GM10248 (cell line): ENCODE measurements at regions not wholly inside any gene's neighbourhood (a gene's known extent, or its start where the extent isn't known, plus 50 kb on each side); places are given as distances from the start of the nearest gene placed in this dataset.

Experiments
- CTCF ChIA-PET: fragments of 300-600 bp; sonication (Branson Sonifier 250); formaldehyde crosslinking; extraction: SDS; loops from one replicate; lab custom pipeline; 2021; ENCODE audit warnings: antibody characterized with exemption; lab: Yijun Ruan, JAX
- POLR2A ChIA-PET: fragments of 350-650 bp; sonication (Branson Sonifier 250); formaldehyde crosslinking; extraction: SDS; loops from one replicate; lab custom pipeline; 2020; ENCODE audit warnings: antibody characterized with exemption; lab: Yijun Ruan, JAX
- DNase-seq: peaks from one replicate; pipeline ENCODE4 v3.0.0; 2012; ENCODE audit errors: extremely low spot score
- TF ChIP-seq, protein P1 (sequence below): IDR thresholded peaks from 2 replicates; pipeline ENCODE4 v1.5.1; 2012; ENCODE audit warnings: mild to moderate bottlenecking, low read depth; ENCODE audit errors: extremely low read depth, missing control alignments, control extremely low read depth

DNA sequence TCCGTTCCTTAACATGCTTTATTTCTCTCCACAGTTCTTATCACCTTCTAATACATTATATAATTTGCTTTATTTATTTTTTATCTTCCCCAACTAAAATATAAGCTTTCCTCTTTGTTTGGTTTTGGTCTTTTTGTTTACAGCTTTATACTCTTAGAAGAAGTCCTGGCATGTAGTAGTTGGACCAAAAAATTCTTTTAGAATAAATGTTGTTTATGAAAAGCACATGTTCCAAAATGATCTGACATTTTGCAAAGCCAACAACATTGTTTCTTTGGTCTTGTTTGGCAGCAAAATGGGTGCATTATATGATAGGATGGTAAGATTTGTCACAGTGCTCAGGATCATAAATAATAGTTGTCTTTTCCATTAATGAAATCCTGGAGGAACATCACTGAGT is 312.5 kb downstream of the LRIG3 start:
- POLR2A ChIA-PET: no interaction called here
- DNase-seq: no peak
- TF ChIP-seq, protein P1, sequence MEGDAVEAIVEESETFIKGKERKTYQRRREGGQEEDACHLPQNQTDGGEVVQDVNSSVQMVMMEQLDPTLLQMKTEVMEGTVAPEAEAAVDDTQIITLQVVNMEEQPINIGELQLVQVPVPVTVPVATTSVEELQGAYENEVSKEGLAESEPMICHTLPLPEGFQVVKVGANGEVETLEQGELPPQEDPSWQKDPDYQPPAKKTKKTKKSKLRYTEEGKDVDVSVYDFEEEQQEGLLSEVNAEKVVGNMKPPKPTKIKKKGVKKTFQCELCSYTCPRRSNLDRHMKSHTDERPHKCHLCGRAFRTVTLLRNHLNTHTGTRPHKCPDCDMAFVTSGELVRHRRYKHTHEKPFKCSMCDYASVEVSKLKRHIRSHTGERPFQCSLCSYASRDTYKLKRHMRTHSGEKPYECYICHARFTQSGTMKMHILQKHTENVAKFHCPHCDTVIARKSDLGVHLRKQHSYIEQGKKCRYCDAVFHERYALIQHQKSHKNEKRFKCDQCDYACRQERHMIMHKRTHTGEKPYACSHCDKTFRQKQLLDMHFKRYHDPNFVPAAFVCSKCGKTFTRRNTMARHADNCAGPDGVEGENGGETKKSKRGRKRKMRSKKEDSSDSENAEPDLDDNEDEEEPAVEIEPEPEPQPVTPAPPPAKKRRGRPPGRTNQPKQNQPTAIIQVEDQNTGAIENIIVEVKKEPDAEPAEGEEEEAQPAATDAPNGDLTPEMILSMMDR: no peak
- CTCF ChIA-PET: interaction anchor here (0.9 to 1.2 kb wide), 3 partner anchors 10 to 99 kb away, joined by 3 read pairs; no protein-coding TSS in a partner anchor

DNA sequence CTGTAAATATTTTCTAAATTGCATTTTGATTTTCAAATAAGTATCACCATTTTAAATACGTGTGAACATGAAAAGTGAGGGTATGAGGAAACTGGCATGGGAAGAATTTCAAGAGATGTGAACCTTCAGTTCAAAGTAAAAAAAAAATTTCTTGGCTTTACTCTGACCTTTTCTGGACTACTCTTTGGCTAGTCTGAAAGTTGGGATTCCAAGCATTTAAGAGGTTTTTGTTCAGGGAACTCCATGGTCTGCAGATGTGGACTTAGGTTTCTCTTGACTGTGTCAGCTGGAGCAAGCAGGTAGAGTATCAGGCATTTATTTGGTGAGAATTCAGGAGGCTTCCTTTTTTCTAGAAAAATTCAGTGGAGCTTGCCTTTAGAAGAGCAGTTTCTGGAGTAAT is 311.6 kb downstream of the LRIG3 start:
- ChIA-PET CTCF (no interaction called here), POLR2A (no interaction called here)
- TF ChIP-seq, protein P1: no peak
- no peak for DNase-seq

DNA sequence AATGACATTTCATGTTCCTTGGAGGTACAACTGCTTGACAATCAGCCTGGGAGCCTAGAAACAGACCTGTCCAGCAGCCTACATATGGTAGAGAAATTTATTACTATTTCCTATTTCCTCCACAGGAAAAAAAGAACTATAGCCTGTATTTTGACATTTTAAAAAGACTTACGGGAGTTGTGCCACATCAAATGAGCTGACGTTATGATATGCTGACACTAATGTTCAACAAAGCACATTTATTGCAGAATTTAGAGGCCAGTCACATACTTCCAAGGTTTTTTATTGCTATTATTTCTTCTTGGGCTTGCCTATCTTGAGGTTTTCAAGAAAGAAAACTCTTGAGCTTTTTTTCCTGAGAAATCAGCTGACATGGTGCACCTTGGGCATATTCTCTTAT is 305.3 kb downstream of the LRIG3 start:
- TF ChIP-seq, protein P1: no peak
- ChIA-PET POLR2A (no interaction called here), CTCF (no interaction called here)
- no peak for DNase-seq

GRCh38 chr12:58615576-58615975 is 304.7 kb downstream of the LRIG3 start:
- POLR2A ChIA-PET: no interaction called here
- no peak for DNase-seq
- TF ChIP-seq, protein P1: no peak
- CTCF ChIA-PET: interaction anchor here (1.4 kb wide), 1 partner anchor 26 kb away, joined by 3 read pairs; no protein-coding TSS in a partner anchor

GRCh38 chr12:58616618-58617017 is 303.7 kb downstream of the LRIG3 start:
- ChIA-PET POLR2A (no interaction called here), CTCF (interaction anchor here (1.4 kb wide), 1 partner anchor 27 kb away, joined by 3 read pairs; no protein-coding TSS in a partner anchor)
- DNase-seq: no peak
- TF ChIP-seq, protein P1: no peak

DNA sequence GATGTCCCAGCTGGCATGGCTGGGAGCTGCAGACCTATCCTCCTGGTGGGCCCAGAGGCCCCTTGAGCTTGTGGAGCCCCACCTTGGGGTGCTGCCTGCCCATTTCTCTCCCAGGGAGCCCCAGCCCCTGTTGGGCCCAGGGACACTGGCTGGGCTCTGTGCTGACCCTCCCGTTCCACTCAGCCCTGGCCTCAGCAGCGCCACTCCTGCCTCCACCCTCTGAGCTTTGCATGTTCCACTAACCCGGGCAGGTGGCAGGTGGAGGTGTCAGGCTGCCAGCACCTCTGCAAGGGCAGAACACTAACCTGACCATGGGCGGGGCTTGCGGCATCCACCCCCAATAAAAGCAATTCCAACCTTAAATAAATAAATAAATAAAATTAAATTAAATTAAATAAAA is 299.2 kb downstream of the LRIG3 start:
- POLR2A ChIA-PET: no interaction called here
- CTCF ChIA-PET: no interaction called here

More for the DNA sequence above, 299.2 kb downstream of the LRIG3 start:
- DNase-seq: no peak
- TF ChIP-seq, protein P1: no peak
